ENCODE measurements at regions not wholly inside any gene's neighbourhood (a gene's known extent, or its start where the extent isn't known, plus 50 kb on each side); places are given as distances from the start of the nearest gene placed in this dataset.

DNA sequence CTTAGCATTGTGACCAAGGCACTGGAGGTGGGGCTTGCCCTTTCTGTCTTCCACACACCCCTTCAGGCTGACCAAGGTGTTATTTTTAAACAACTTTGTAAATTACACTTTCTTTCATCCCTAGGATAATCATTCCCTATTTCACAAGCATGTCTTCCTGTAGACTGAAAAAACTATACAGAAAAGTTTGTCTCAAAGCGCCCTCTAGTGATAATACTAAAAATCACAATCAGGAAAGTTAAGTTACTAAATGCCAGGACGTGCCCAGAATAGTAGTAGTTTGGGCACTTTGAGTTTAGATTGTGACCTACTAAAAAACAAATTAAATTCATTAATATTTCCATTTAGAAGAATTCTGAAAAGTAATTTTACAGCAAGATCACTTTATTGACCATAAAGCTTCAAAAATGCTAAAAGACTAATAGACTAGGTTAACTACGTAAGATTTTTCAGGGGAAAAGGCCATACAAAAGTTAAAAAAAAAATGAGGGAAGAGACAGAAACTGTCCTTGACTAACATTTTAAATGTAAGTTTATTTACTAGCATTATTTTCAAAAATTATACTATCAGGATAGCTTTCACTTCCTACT lies 123.3 kb upstream of the DUSP22 start:
- no peak overlapping the region for H3K4me3 Mint-ChIP-seq
- H3K4me3 ChIP-seq (ENCODE audit: low read length), result no peak overlapping the region
- WGBS, 2 experiments (ENCODE audit: insufficient coverage in 1 of 2, insufficient read length in 1 of 2), result 50% methylated on average over 2 of the region's 3 CpGs; no CpG with 5 or more reads in 1 of the 2 experiments
- H3K9me3 Mint-ChIP-seq, result peaks cover 1% of the 10 kb centered on the region
- peaks cover 8% of the 10 kb centered on the region for H3K27me3 ChIP-seq (ENCODE audit: control insufficient read depth, insufficient read depth, low read length, poor library complexity, severe bottlenecking)
- H3K27ac ChIP-seq (ENCODE audit: low read depth, low read length), result no peak overlapping the region
- H3K9me3 ChIP-seq (ENCODE audit: control insufficient read depth, low read length), result no peaks in the 10 kb centered on the region
- no peak overlapping the region for H3K27ac Mint-ChIP-seq
- TF ChIP-seq, protein P1, sequence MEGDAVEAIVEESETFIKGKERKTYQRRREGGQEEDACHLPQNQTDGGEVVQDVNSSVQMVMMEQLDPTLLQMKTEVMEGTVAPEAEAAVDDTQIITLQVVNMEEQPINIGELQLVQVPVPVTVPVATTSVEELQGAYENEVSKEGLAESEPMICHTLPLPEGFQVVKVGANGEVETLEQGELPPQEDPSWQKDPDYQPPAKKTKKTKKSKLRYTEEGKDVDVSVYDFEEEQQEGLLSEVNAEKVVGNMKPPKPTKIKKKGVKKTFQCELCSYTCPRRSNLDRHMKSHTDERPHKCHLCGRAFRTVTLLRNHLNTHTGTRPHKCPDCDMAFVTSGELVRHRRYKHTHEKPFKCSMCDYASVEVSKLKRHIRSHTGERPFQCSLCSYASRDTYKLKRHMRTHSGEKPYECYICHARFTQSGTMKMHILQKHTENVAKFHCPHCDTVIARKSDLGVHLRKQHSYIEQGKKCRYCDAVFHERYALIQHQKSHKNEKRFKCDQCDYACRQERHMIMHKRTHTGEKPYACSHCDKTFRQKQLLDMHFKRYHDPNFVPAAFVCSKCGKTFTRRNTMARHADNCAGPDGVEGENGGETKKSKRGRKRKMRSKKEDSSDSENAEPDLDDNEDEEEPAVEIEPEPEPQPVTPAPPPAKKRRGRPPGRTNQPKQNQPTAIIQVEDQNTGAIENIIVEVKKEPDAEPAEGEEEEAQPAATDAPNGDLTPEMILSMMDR (conservative IDR thresholded peaks at IDR 0.05), result peak; percentile 79
- H3K9ac ChIP-seq (ENCODE audit: extremely low read depth, low read length, poor library complexity, severe bottlenecking), result no peak overlapping the region
- peaks cover 10% of the 10 kb centered on the region for H3K27me3 Mint-ChIP-seq (ENCODE audit: insufficient read depth)
- DNase-seq, result no peak
- no peaks in the 10 kb centered on the region for H3K36me3 ChIP-seq (ENCODE audit: control insufficient read depth, insufficient read depth, low read length)
- H3K36me3 Mint-ChIP-seq (ENCODE audit: low read depth), result no peaks in the 10 kb centered on the region
- no peaks in the 10 kb centered on the region for H3K4me1 Mint-ChIP-seq
- no peaks in the 10 kb centered on the region for H3K4me1 ChIP-seq (ENCODE audit: control insufficient read depth, insufficient read depth, low read length)

DNA sequence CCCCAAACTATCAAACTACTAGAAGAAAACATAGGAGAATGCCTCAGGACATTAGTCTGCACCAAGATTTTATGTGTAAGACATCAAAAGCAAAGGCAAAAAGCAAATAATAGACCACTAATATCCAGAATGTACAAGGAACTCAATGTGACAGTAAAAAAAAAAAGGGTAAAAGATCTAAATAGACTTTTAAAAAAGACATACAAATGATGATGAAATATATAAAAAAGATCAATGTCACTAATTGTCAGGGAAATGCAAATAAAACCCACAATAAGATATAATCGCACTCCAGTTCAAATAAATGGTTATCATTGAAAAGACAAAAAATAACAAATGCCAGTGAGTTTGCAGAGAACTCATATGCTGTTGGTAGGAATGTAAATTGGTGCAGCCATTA lies 118.3 kb upstream of the DUSP22 start:
- H3K27ac Mint-ChIP-seq, result no peak overlapping the region
- no peak overlapping the region for H3K9ac ChIP-seq (ENCODE audit: extremely low read depth, low read length, poor library complexity, severe bottlenecking)
- no peaks in the 10 kb centered on the region for H3K9me3 ChIP-seq (ENCODE audit: control insufficient read depth, low read length)
- TF ChIP-seq, protein P1 (conservative IDR thresholded peaks at IDR 0.05), result no peak
- H3K36me3 ChIP-seq (ENCODE audit: control insufficient read depth, insufficient read depth, low read length), result no peaks in the 10 kb centered on the region
- peaks cover 8% of the 10 kb centered on the region for H3K27me3 ChIP-seq (ENCODE audit: control insufficient read depth, insufficient read depth, low read length, poor library complexity, severe bottlenecking)
- no peaks in the 10 kb centered on the region for H3K36me3 Mint-ChIP-seq (ENCODE audit: low read depth)
- DNase-seq, result no peak
- H3K27ac ChIP-seq (ENCODE audit: low read depth, low read length), result no peak overlapping the region
- H3K4me1 ChIP-seq (ENCODE audit: control insufficient read depth, insufficient read depth, low read length), result no peaks in the 10 kb centered on the region
- peaks cover 20% of the 10 kb centered on the region for H3K9me3 Mint-ChIP-seq
- H3K4me1 Mint-ChIP-seq, result no peaks in the 10 kb centered on the region
- 100% methylated on average over 1 of the region's 1 CpG; no CpG with 5 or more reads in 1 of the 2 experiments for WGBS, 2 experiments (ENCODE audit: insufficient coverage in 1 of 2, insufficient read length in 1 of 2)
- no peak overlapping the region for H3K4me3 Mint-ChIP-seq
- peaks cover 11% of the 10 kb centered on the region for H3K27me3 Mint-ChIP-seq (ENCODE audit: insufficient read depth)
- H3K4me3 ChIP-seq (ENCODE audit: low read length), result no peak overlapping the region

DNA sequence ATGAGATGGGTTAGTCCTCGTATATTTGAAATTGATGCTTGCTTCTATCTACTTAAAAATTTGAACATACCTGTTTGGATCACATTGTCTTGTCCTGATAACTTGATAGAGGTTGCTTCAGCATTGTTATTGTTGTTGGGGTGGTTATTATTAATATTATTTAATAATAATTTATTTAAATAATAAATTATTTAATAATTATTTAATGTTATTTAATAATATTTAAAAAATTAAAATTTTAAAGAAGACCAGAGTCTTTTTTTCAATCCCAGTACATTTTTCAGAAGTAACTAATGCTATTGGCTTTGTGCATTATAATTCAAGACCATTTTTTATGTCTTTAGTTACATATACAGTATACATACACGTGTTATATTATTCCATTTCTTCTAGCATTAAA lies 116.6 kb upstream of the DUSP22 start:
- H3K4me3 ChIP-seq (ENCODE audit: low read length), result no peak overlapping the region
- H3K36me3 Mint-ChIP-seq (ENCODE audit: low read depth), result no peaks in the 10 kb centered on the region
- no peaks in the 10 kb centered on the region for H3K27me3 ChIP-seq (ENCODE audit: control insufficient read depth, insufficient read depth, low read length, poor library complexity, severe bottlenecking)
- no peaks in the 10 kb centered on the region for H3K36me3 ChIP-seq (ENCODE audit: control insufficient read depth, insufficient read depth, low read length)
- peaks cover 11% of the 10 kb centered on the region for H3K27me3 Mint-ChIP-seq (ENCODE audit: insufficient read depth)
- H3K4me3 Mint-ChIP-seq, result no peak overlapping the region
- H3K9me3 ChIP-seq (ENCODE audit: control insufficient read depth, low read length), result no peaks in the 10 kb centered on the region
- WGBS, 2 experiments (ENCODE audit: insufficient coverage in 1 of 2, insufficient read length in 1 of 2), result 96 to 100% methylated on average over 1 to 2 of the region's 2 CpGs
- H3K4me1 ChIP-seq (ENCODE audit: control insufficient read depth, insufficient read depth, low read length), result no peaks in the 10 kb centered on the region
- TF ChIP-seq, protein P1 (conservative IDR thresholded peaks at IDR 0.05), result no peak
- no peak overlapping the region for H3K9ac ChIP-seq (ENCODE audit: extremely low read depth, low read length, poor library complexity, severe bottlenecking)
- H3K9me3 Mint-ChIP-seq, result peaks cover 30% of the 10 kb centered on the region
- H3K27ac ChIP-seq (ENCODE audit: low read depth, low read length), result no peak overlapping the region
- no peak overlapping the region for H3K27ac Mint-ChIP-seq
- no peak for DNase-seq
- H3K4me1 Mint-ChIP-seq, result no peaks in the 10 kb centered on the region

All from endodermal cell (in vitro differentiated cells).